HepG2 (cell line): ENCODE measurements at regions not wholly inside any gene's neighbourhood (a gene's known extent, or its start where the extent isn't known, plus 50 kb on each side); places are given as distances from the start of the nearest gene placed in this dataset.

Experiments
- ASH2L ChIP-seq: fragments of 300-600, 200-600 bp; sonication (generic); IDR thresholded peaks from 2 replicates; pipeline ENCODE4 v1.7.0; 2017; ENCODE audit warnings: low read depth, mild to moderate bottlenecking, moderate library complexity, mixed read lengths, low read length; ENCODE audit not compliant: insufficient read length
- IKZF4 ChIP-seq: sonication (generic); formaldehyde crosslinking; IDR thresholded peaks from 2 replicates; pipeline ENCODE4 v1.5.1; 2020; ENCODE audit warnings: borderline replicate concordance, mild to moderate bottlenecking, low read depth, missing genetic modification reagents; ENCODE audit errors: not compliant biosample characterization
- LCORL ChIP-seq, 2 experiments: fragments of 450-650 bp in 1 of 2; sonication (generic) in 1 of 2; formaldehyde crosslinking in 1 of 2; IDR thresholded peaks; 2 replicates each; pipeline versions ENCODE4 v1.5.0 to v1.6.1; 2017 to 2020; ENCODE audit warnings: antibody characterized with exemption in 1 of 2, missing genetic modification reagents in 1 of 2
- MEIS1 ChIP-seq: sonication (generic); formaldehyde crosslinking; IDR thresholded peaks from 2 replicates; pipeline ENCODE4 v1.9.0; 2021; ENCODE audit warnings: mild to moderate bottlenecking, missing genetic modification reagents, moderate library complexity, borderline replicate concordance
- NR2F1 ChIP-seq, 2 experiments: fragments of 450-650 bp in 1 of 2; formaldehyde crosslinking in 1 of 2; IDR thresholded peaks; 2 replicates each; pipeline versions ENCODE4 v1.5.0 to v1.6.1; 2016 to 2020; ENCODE audit warnings: mild to moderate bottlenecking in 1 of 2, missing compliant biosample characterization in 1 of 2, missing genetic modification reagents in 1 of 2, moderate library complexity in 1 of 2
- PHF20 ChIP-seq: sonication (generic); formaldehyde crosslinking; IDR thresholded peaks from 2 replicates; pipeline ENCODE4 v1.5.0; 2020; ENCODE audit warnings: mild to moderate bottlenecking, missing genetic modification reagents
- POLR2AphosphoS5 ChIP-seq: IDR thresholded peaks from 2 replicates; pipeline ENCODE4 v1.6.1; 2012; ENCODE audit warnings: low read depth, low read length
- RCOR2 ChIP-seq: IDR thresholded peaks from 2 replicates; pipeline ENCODE4 v1.6.1; 2016; ENCODE audit warnings: missing biosample characterization, missing genetic modification reagents
- ZKSCAN5 ChIP-seq: sonication (generic); formaldehyde crosslinking; IDR thresholded peaks from 2 replicates; pipeline ENCODE4 v1.5.1; 2020; ENCODE audit warnings: mild to moderate bottlenecking, missing genetic modification reagents
- ZMYM4 ChIP-seq: sonication (generic); formaldehyde crosslinking; IDR thresholded peaks from 2 replicates; pipeline ENCODE4 v1.8.1; 2023; ENCODE audit warnings: mild to moderate bottlenecking, missing genetic modification reagents
- ZNF841 ChIP-seq: sonication (generic); formaldehyde crosslinking; IDR thresholded peaks from 2 replicates; pipeline ENCODE4 v1.8.1; 2023; ENCODE audit warnings: missing genetic modification reagents, borderline replicate concordance
- ZSCAN22 ChIP-seq: sonication (generic); formaldehyde crosslinking; IDR thresholded peaks from 2 replicates; pipeline ENCODE4 v1.4.0; 2020; ENCODE audit warnings: mild to moderate bottlenecking, missing genetic modification reagents
- TF ChIP-seq, protein P1 (sequence below): sonication (generic); formaldehyde crosslinking; IDR thresholded peaks from 2 replicates; pipeline ENCODE4 v1.4.0; 2020; ENCODE audit warnings: missing genetic modification reagents
- TF ChIP-seq, protein P2 (sequence below): sonication (generic); formaldehyde crosslinking; IDR thresholded peaks from 2 replicates; pipeline ENCODE4 v1.4.0; 2020; ENCODE audit warnings: missing genetic modification reagents, borderline replicate concordance
- TF ChIP-seq, protein P3 (sequence below): sonication (generic); formaldehyde crosslinking; IDR thresholded peaks from 2 replicates; pipeline ENCODE4 v1.4.0; 2020; ENCODE audit warnings: missing genetic modification reagents

DNA sequence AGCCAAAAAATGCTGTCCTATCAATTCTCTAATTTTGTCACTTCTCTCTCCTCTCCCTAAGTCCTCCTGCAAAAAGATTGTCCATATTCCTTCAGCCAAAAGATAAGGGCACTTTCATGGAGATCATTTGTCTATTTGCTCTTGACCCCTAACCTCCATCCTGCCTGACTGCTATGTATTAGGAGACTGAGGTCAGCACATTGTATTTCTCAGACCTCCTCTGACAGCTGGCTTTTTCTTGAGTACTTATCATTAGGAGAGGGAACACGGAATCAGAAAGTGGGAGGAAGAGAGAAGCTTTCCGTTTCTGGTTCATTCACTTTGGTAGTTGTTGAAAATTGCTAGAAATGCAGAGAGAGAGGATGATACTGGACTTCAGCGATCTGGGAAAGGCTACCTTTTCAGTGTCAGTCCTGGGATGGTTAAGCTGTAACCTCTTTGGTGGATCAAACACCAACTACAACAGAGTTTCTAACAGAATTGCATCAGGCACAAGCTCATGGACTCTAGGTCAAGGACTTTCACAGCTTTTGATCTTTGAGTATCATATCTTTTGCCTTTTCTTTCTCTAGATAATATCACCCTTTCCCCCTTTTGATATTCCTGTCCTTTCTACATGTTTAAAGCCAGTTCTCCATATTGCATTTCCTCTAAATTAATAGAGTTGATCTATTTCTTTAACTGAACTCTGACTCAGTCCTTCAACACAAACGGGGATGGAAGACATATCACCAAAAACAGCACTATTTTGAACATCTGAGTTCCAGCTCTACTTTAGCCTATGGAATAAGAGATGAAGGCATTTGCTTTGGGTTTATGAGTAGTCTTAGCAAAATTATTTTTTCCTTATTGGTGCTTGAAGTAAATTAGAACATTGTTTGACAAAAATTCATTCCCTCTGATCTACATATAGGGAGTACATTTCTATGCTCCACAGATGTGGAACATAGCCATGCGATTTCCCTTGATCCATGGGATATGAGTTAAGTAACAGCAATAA, 63.3 kb upstream of the KYNU start (continued):
- TF ChIP-seq, protein P1, sequence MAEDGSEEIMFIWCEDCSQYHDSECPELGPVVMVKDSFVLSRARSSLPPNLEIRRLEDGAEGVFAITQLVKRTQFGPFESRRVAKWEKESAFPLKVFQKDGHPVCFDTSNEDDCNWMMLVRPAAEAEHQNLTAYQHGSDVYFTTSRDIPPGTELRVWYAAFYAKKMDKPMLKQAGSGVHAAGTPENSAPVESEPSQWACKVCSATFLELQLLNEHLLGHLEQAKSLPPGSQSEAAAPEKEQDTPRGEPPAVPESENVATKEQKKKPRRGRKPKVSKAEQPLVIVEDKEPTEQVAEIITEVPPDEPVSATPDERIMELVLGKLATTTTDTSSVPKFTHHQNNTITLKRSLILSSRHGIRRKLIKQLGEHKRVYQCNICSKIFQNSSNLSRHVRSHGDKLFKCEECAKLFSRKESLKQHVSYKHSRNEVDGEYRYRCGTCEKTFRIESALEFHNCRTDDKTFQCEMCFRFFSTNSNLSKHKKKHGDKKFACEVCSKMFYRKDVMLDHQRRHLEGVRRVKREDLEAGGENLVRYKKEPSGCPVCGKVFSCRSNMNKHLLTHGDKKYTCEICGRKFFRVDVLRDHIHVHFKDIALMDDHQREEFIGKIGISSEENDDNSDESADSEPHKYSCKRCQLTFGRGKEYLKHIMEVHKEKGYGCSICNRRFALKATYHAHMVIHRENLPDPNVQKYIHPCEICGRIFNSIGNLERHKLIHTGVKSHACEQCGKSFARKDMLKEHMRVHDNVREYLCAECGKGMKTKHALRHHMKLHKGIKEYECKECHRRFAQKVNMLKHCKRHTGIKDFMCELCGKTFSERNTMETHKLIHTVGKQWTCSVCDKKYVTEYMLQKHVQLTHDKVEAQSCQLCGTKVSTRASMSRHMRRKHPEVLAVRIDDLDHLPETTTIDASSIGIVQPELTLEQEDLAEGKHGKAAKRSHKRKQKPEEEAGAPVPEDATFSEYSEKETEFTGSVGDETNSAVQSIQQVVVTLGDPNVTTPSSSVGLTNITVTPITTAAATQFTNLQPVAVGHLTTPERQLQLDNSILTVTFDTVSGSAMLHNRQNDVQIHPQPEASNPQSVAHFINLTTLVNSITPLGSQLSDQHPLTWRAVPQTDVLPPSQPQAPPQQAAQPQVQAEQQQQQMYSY (CRISPR knock-in tag), result no peak
- TF ChIP-seq MEIS1 (CRISPR knock-in tag) (no peak; the same call in 1 of the 2 replicates), ZNF841 (CRISPR knock-in tag) (no peak), ZSCAN22 (no peak), LCORL (IDR thresholded peaks at IDR 0.05) (no peak), LCORL (CRISPR knock-in tag; IDR thresholded peaks at IDR 0.05) (peak; percentile 76; the same call in 1 of the 2 replicates), ZKSCAN5 (CRISPR knock-in tag) (no peak), PHF20 (CRISPR knock-in tag) (no peak), IKZF4 (no peak), RCOR2 (CRISPR knock-in tag) (peak; percentile 76; the same call in 1 of the 2 replicates), ASH2L (peak; percentile 69), NR2F1 (CRISPR knock-in tag; IDR thresholded peaks at IDR 0.05) (peak; percentile 81 to 86), ZMYM4 (peak; percentile 88), POLR2AphosphoS5 (no peak)
- TF ChIP-seq, protein P2, sequence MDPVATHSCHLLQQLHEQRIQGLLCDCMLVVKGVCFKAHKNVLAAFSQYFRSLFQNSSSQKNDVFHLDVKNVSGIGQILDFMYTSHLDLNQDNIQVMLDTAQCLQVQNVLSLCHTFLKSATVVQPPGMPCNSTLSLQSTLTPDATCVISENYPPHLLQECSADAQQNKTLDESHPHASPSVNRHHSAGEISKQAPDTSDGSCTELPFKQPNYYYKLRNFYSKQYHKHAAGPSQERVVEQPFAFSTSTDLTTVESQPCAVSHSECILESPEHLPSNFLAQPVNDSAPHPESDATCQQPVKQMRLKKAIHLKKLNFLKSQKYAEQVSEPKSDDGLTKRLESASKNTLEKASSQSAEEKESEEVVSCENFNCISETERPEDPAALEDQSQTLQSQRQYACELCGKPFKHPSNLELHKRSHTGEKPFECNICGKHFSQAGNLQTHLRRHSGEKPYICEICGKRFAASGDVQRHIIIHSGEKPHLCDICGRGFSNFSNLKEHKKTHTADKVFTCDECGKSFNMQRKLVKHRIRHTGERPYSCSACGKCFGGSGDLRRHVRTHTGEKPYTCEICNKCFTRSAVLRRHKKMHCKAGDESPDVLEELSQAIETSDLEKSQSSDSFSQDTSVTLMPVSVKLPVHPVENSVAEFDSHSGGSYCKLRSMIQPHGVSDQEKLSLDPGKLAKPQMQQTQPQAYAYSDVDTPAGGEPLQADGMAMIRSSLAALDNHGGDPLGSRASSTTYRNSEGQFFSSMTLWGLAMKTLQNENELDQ (CRISPR knock-in tag), result no peak
- TF ChIP-seq, protein P3, sequence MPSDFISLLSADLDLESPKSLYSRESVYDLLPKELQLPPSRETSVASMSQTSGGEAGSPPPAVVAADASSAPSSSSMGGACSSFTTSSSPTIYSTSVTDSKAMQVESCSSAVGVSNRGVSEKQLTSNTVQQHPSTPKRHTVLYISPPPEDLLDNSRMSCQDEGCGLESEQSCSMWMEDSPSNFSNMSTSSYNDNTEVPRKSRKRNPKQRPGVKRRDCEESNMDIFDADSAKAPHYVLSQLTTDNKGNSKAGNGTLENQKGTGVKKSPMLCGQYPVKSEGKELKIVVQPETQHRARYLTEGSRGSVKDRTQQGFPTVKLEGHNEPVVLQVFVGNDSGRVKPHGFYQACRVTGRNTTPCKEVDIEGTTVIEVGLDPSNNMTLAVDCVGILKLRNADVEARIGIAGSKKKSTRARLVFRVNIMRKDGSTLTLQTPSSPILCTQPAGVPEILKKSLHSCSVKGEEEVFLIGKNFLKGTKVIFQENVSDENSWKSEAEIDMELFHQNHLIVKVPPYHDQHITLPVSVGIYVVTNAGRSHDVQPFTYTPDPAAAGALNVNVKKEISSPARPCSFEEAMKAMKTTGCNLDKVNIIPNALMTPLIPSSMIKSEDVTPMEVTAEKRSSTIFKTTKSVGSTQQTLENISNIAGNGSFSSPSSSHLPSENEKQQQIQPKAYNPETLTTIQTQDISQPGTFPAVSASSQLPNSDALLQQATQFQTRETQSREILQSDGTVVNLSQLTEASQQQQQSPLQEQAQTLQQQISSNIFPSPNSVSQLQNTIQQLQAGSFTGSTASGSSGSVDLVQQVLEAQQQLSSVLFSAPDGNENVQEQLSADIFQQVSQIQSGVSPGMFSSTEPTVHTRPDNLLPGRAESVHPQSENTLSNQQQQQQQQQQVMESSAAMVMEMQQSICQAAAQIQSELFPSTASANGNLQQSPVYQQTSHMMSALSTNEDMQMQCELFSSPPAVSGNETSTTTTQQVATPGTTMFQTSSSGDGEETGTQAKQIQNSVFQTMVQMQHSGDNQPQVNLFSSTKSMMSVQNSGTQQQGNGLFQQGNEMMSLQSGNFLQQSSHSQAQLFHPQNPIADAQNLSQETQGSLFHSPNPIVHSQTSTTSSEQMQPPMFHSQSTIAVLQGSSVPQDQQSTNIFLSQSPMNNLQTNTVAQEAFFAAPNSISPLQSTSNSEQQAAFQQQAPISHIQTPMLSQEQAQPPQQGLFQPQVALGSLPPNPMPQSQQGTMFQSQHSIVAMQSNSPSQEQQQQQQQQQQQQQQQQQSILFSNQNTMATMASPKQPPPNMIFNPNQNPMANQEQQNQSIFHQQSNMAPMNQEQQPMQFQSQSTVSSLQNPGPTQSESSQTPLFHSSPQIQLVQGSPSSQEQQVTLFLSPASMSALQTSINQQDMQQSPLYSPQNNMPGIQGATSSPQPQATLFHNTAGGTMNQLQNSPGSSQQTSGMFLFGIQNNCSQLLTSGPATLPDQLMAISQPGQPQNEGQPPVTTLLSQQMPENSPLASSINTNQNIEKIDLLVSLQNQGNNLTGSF (CRISPR knock-in tag), result no peak
